ENCODE measurements at regions not wholly inside any gene's neighbourhood (a gene's known extent, or its start where the extent isn't known, plus 50 kb on each side); places are given as distances from the start of the nearest gene placed in this dataset.
A peak's percentile ranks its signal among the peaks of the same experiment; 100 is the strongest.

DNA sequence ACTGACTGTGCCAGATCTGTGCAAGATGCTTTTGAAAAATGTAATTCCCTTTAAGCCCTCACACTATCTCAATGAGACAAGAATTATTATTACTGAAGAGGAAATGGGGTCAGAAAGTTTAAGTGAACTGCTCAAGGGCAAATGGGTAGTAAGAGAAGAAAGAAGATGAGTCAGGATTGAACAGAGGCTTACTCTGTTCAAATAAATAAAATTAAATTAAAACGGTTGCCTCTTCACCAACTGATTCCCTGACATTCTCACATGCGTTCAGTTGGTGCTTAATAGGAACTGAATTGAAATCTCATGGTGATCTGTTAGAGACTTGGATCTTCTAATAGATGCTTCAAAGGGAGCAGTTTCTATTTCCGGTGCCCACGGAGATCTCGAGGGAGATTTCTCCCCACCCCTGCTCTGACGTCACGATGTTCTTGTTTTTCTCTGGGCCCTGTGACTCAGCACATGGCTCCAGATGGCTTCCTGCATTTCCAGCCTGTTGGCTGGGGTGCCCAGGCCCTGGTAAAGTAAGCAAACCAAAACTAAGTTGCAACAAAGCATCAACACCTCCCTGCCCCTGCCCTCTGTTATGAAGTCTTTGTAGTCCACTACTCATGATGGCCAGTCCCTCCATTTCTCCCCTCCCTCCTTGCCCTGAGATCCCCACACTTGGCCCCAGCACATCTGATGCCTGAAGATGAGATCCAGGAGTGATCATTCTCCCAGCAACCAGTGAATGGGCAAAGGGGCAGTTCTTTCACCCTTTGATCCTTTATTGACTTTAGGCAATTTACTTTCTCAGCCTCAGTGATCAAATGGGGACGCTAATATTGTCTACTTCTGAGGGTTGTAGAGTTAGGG lies 106.1 kb upstream of the CPEB4 start:
- 17% methylated on average over 6 of the region's 8 CpGs for WGBS (ENCODE audit: insufficient coverage)
- H3K27me3 ChIP-seq (replicated peaks in 2 of 5; ENCODE audit: control insufficient read depth in 4 of 5, insufficient read depth in 5 of 5, low read length in 4 of 5), result no peaks in the 10 kb centered on the region
- peak overlapping the region; percentile 34 to 82 for H3K27ac ChIP-seq (ENCODE audit: insufficient read depth in 1 of 2, low read depth in 1 of 2, low read length in 2 of 2, poor library complexity in 1 of 2, severe bottlenecking in 2 of 2)
- POLR2A ChIA-PET, result no interaction called here
- no peaks in the 10 kb centered on the region for H3K9me3 ChIP-seq (ENCODE audit: control extremely low read depth in 1 of 5, control insufficient read depth in 4 of 5, insufficient read depth in 2 of 5, low read depth in 1 of 5, low read length in 4 of 5)
- no peaks in the 10 kb centered on the region for H3K36me3 ChIP-seq (ENCODE audit: control insufficient read depth in 4 of 4, insufficient read depth in 4 of 4, low read length in 3 of 4)
- CTCF ChIA-PET, result interaction anchor here (1.0 kb wide), 1 partner anchor 143 kb away, joined by 3 read pairs; no protein-coding TSS in a partner anchor
- H3K4me3 ChIP-seq (ENCODE audit: control insufficient read depth in 1 of 7, extremely low read depth in 1 of 7, insufficient read depth in 4 of 7, low read depth in 2 of 7, low read length in 6 of 7), result peak overlapping the region in 2 of 7 experiments; percentile 5 to 19
- DNase-seq, result peak; percentile 90 to 96 (median 96)
- H3K4me1 ChIP-seq (ENCODE audit: control extremely low read depth in 1 of 4, control insufficient read depth in 4 of 4, insufficient read depth in 4 of 4, low read length in 3 of 4), result peaks cover 17 to 39% (median 28%) of the 10 kb centered on the region in 4 experiments

DNA sequence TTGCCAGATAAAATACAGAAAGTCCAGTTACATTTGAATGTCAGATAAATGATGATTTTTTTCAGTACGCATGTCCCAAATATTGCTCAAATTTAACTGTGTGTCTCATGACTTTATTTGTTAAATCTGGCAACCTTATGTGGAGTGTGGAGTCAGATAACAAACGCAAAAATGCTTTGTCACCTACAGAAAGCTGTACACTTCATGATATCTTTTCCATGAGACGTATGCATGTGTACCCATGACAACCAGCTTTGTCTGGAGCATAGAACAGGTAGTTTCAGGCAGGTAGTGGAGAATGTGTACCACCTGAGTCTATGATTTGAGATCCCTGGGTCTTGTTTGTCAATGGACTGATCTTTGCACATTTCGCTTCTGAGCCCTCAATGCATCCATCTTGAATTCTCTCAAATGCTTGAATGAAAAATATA lies 105.5 kb upstream of the CPEB4 start:
- POLR2A ChIA-PET, result no interaction called here
- H3K4me3 ChIP-seq (ENCODE audit: control insufficient read depth in 1 of 7, extremely low read depth in 1 of 7, insufficient read depth in 4 of 7, low read depth in 2 of 7, low read length in 6 of 7), result no peak overlapping the region
- peak overlapping the region; percentile 34 to 82 for H3K27ac ChIP-seq (ENCODE audit: insufficient read depth in 1 of 2, low read depth in 1 of 2, low read length in 2 of 2, poor library complexity in 1 of 2, severe bottlenecking in 2 of 2)
- no peaks in the 10 kb centered on the region for H3K9me3 ChIP-seq (ENCODE audit: control extremely low read depth in 1 of 5, control insufficient read depth in 4 of 5, insufficient read depth in 2 of 5, low read depth in 1 of 5, low read length in 4 of 5)
- peaks cover 17 to 40% (median 28%) of the 10 kb centered on the region in 4 experiments for H3K4me1 ChIP-seq (ENCODE audit: control extremely low read depth in 1 of 4, control insufficient read depth in 4 of 4, insufficient read depth in 4 of 4, low read length in 3 of 4)
- CTCF ChIA-PET, result no interaction called here
- H3K27me3 ChIP-seq (replicated peaks in 2 of 5; ENCODE audit: control insufficient read depth in 4 of 5, insufficient read depth in 5 of 5, low read length in 4 of 5), result no peaks in the 10 kb centered on the region
- 57% methylated on average over 4 of the region's 4 CpGs for WGBS (ENCODE audit: insufficient coverage)
- H3K36me3 ChIP-seq (ENCODE audit: control insufficient read depth in 4 of 4, insufficient read depth in 4 of 4, low read length in 3 of 4), result no peaks in the 10 kb centered on the region
- DNase-seq, result peak; percentile 38 to 85 (median 74)

GRCh38 chr5:173783371-173783770 lies 104.8 kb upstream of the CPEB4 start:
- Histone ChIP-seq H3K4me3 (ENCODE audit: control insufficient read depth in 1 of 7, extremely low read depth in 1 of 7, insufficient read depth in 4 of 7, low read depth in 2 of 7, low read length in 6 of 7) (no peak overlapping the region), H3K27me3 (replicated peaks in 2 of 5; ENCODE audit: control insufficient read depth in 4 of 5, insufficient read depth in 5 of 5, low read length in 4 of 5) (no peaks in the 10 kb centered on the region), H3K36me3 (ENCODE audit: control insufficient read depth in 4 of 4, insufficient read depth in 4 of 4, low read length in 3 of 4) (no peaks in the 10 kb centered on the region), H3K9me3 (ENCODE audit: control extremely low read depth in 1 of 5, control insufficient read depth in 4 of 5, insufficient read depth in 2 of 5, low read depth in 1 of 5, low read length in 4 of 5) (no peaks in the 10 kb centered on the region), H3K27ac (ENCODE audit: insufficient read depth in 1 of 2, low read depth in 1 of 2, low read length in 2 of 2, poor library complexity in 1 of 2, severe bottlenecking in 2 of 2) (no peak overlapping the region), H3K4me1 (ENCODE audit: control extremely low read depth in 1 of 4, control insufficient read depth in 4 of 4, insufficient read depth in 4 of 4, low read length in 3 of 4) (peaks cover 17 to 33% (median 24%) of the 10 kb centered on the region in 4 experiments)
- POLR2A ChIA-PET, result no interaction called here
- 100% methylated on average over 2 of the region's 2 CpGs for WGBS (ENCODE audit: insufficient coverage)
- DNase-seq, result no peak
- CTCF ChIA-PET, result no interaction called here

- 28% methylated on average over 3 of the region's 4 CpGs for WGBS (ENCODE audit: insufficient coverage)
- POLR2A ChIA-PET, result no interaction called here
These were observed 102.7 kb upstream of the CPEB4 start for GRCh38 chr5:173785400-173785799.

DNA sequence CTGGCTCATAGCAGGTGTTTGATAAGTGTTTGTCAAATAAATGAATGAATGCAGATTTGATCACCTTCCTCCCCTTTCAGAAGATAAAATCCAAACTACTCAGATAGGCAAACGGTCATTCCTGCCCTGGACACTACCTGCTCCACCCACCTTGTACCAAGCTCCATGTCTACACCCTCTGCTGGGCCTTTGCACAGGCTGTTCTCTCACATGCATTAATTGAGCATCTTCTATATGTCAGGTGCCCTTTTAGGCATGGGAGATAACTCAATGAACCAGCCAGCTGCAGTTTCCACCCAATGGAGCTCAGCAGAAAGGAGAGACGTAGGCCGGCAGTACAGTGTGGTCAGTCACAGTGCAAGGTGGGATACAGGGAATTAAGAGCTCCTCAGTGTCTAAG lies 102.3 kb upstream of the CPEB4 start:
- H3K4me3 ChIP-seq (ENCODE audit: control insufficient read depth in 1 of 7, extremely low read depth in 1 of 7, insufficient read depth in 4 of 7, low read depth in 2 of 7, low read length in 6 of 7), result no peak overlapping the region
- POLR2A ChIA-PET, result no interaction called here
- H3K27me3 ChIP-seq (replicated peaks in 2 of 5; ENCODE audit: control insufficient read depth in 4 of 5, insufficient read depth in 5 of 5, low read length in 4 of 5), result no peaks in the 10 kb centered on the region
- H3K27ac ChIP-seq (ENCODE audit: insufficient read depth in 1 of 2, low read depth in 1 of 2, low read length in 2 of 2, poor library complexity in 1 of 2, severe bottlenecking in 2 of 2), result no peak overlapping the region
- no peak for DNase-seq
- no peaks in the 10 kb centered on the region for H3K36me3 ChIP-seq (ENCODE audit: control insufficient read depth in 4 of 4, insufficient read depth in 4 of 4, low read length in 3 of 4)
- WGBS (ENCODE audit: insufficient coverage), result 95% methylated on average over 3 of the region's 3 CpGs
- CTCF ChIA-PET, result interaction anchor here (0.6 to 1.8 kb wide), 6 partner anchors 10 to 465 kb away, joined by 3 to 5 read pairs (median 4); partner anchors contain the start of gene BOD1
- peaks cover 14 to 23% (median 17%) of the 10 kb centered on the region in 4 experiments for H3K4me1 ChIP-seq (ENCODE audit: control extremely low read depth in 1 of 4, control insufficient read depth in 4 of 4, insufficient read depth in 4 of 4, low read length in 3 of 4)
- H3K9me3 ChIP-seq (ENCODE audit: control extremely low read depth in 1 of 5, control insufficient read depth in 4 of 5, insufficient read depth in 2 of 5, low read depth in 1 of 5, low read length in 4 of 5), result no peaks in the 10 kb centered on the region

More at GRCh38 chr5:173785400-173785799, 102.7 kb upstream of the CPEB4 start:
- Histone ChIP-seq H3K27ac (ENCODE audit: insufficient read depth in 1 of 2, low read depth in 1 of 2, low read length in 2 of 2, poor library complexity in 1 of 2, severe bottlenecking in 2 of 2) (no peak overlapping the region), H3K4me3 (ENCODE audit: control insufficient read depth in 1 of 7, extremely low read depth in 1 of 7, insufficient read depth in 4 of 7, low read depth in 2 of 7, low read length in 6 of 7) (no peak overlapping the region), H3K4me1 (ENCODE audit: control extremely low read depth in 1 of 4, control insufficient read depth in 4 of 4, insufficient read depth in 4 of 4, low read length in 3 of 4) (peaks cover 14 to 24% (median 17%) of the 10 kb centered on the region in 4 experiments), H3K9me3 (ENCODE audit: control extremely low read depth in 1 of 5, control insufficient read depth in 4 of 5, insufficient read depth in 2 of 5, low read depth in 1 of 5, low read length in 4 of 5) (no peaks in the 10 kb centered on the region), H3K36me3 (ENCODE audit: control insufficient read depth in 4 of 4, insufficient read depth in 4 of 4, low read length in 3 of 4) (no peaks in the 10 kb centered on the region), H3K27me3 (replicated peaks in 2 of 5; ENCODE audit: control insufficient read depth in 4 of 5, insufficient read depth in 5 of 5, low read length in 4 of 5) (no peaks in the 10 kb centered on the region)
- CTCF ChIA-PET, result interaction anchor here (1.5 to 1.8 kb wide), 4 partner anchors 10 to 169 kb away, joined by 3 to 5 read pairs (median 4); partner anchors contain the start of gene BOD1
- peak in 1 of 3 donors; percentile 28 for DNase-seq

DNA sequence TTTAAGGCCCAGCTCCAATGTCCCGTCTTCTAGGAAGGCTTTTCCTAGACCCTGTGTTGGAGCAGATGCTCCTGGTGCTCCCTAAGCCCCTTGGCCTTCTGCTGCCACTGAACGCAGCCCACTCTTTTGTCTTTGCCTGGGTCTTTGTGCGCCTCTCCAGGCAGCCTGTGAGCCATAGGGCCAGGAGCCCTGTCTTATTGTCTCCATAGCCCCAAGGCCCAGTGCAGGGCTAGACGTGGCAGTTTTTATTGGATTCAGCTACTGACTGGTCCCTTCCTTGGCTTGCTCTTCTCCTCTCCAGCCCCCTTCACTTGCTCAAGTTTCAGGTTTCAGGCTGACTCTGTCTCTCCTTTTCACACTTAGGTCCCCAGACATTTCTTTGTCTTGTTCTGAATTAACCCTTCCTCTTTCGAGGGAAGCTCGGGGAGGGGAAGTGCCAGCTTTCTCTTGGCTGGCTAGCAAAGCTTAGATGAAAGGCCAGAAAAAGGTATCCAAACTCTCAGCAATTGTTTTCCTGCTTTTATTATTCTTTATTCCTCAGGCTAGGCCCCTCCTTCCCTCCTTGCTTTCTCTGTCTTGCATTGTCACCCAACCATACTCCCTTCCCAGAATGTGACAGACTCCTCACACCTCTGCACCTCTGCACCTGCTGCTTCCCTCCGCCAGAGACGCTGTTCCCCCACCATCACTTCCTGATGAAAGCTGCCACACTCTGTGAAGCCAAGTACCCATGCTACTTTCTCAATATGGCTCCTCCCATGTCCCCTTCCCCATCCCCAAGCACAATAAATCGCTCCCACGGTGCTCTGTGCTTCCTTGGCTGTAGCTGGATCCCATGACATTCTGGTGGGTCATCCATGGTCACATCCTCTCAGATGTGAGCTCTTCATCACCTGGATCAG lies 101.6 kb upstream of the CPEB4 start:
- Histone ChIP-seq H3K27ac (ENCODE audit: insufficient read depth in 1 of 2, low read depth in 1 of 2, low read length in 2 of 2, poor library complexity in 1 of 2, severe bottlenecking in 2 of 2) (no peak overlapping the region), H3K36me3 (ENCODE audit: control insufficient read depth in 4 of 4, insufficient read depth in 4 of 4, low read length in 3 of 4) (no peaks in the 10 kb centered on the region), H3K9me3 (ENCODE audit: control extremely low read depth in 1 of 5, control insufficient read depth in 4 of 5, insufficient read depth in 2 of 5, low read depth in 1 of 5, low read length in 4 of 5) (no peaks in the 10 kb centered on the region), H3K27me3 (replicated peaks in 2 of 5; ENCODE audit: control insufficient read depth in 4 of 5, insufficient read depth in 5 of 5, low read length in 4 of 5) (no peaks in the 10 kb centered on the region), H3K4me3 (ENCODE audit: control insufficient read depth in 1 of 7, extremely low read depth in 1 of 7, insufficient read depth in 4 of 7, low read depth in 2 of 7, low read length in 6 of 7) (no peak overlapping the region), H3K4me1 (ENCODE audit: control extremely low read depth in 1 of 4, control insufficient read depth in 4 of 4, insufficient read depth in 4 of 4, low read length in 3 of 4) (peaks cover 11 to 23% (median 15%) of the 10 kb centered on the region in 4 experiments)
- no peak for DNase-seq
- 82% methylated on average over 10 of the region's 10 CpGs for WGBS (ENCODE audit: insufficient coverage)
- POLR2A ChIA-PET, result interaction anchor here (0.6 kb wide), 1 partner anchor 461 kb away, joined by 3 read pairs; no protein-coding TSS in a partner anchor
- CTCF ChIA-PET, result interaction anchor here (0.6 to 1.8 kb wide), 7 partner anchors 11 to 466 kb away, joined by 3 to 5 read pairs (median 3); partner anchors contain the start of gene BOD1

Data from common myeloid progenitor, CD34-positive (primary cell).